GM12891 (cell line): ENCODE measurements at regions not wholly inside any gene's neighbourhood (a gene's known extent, or its start where the extent isn't known, plus 50 kb on each side); places are given as distances from the start of the nearest gene placed in this dataset.

Experiments
- POLR2A ChIP-seq: IDR thresholded peaks from 2 replicates; pipeline ENCODE4 v1.6.1; 2011; ENCODE audit warnings: low read depth, low read length, control low read depth
- POLR2AphosphoS5 ChIP-seq: IDR thresholded peaks from 2 replicates; pipeline ENCODE4 v1.6.1; 2011; ENCODE audit warnings: low read depth, low read length, control low read depth

DNA sequence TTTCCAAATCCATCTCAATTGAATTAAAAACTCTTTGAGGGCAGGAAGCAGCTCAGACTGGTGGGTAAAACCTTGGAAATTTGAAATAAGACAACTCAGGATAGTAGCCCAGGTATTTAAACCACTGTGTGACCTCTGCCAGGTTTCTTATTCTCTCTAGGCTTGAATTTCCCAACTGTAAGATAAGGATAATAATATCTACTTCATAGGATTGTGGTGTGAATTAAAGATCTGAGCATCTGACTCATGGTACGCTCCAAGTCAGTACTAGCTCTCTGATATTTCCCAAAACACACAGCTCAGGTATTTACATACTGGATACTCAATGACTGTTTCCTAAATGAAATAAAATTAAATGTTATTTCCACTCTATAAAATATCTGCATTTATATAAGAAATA, 337.2 kb downstream of the LTN1 start:
- TF ChIP-seq POLR2AphosphoS5 (no peak), POLR2A (no peak)
